Adrenal gland (tissue), 9 donors: ENCODE measurements at regions not wholly inside any gene's neighbourhood (a gene's known extent, or its start where the extent isn't known, plus 50 kb on each side); places are given as distances from the start of the nearest gene placed in this dataset.

Experiments
- DNase-seq, 7 donors: peaks; one replicate each; pipeline ENCODE4 v3.0.0-alpha.2; 2019 to 2020
- H3K27ac ChIP-seq, 5 donors: fragments of 200-600 bp; sonication (generic) in 4 of 5; 1 replicate in 3 of 5; 2 replicates in 2 of 5; pipeline versions ENCODE4 v1.5.1 to v1.8.0; 2016 to 2020; ENCODE audit warnings: mild to moderate bottlenecking in 1 of 5
- H3K27me3 ChIP-seq: fragments of 200-600 bp; 2 replicates; pipeline ENCODE4 v1.8.0; 2021
- H3K36me3 ChIP-seq, 2 donors: fragments of 200-600 bp; replicated peaks in 1 of 2; 1 replicate in 1 of 2; 2 replicates in 1 of 2; pipeline versions ENCODE4 v1.5.1 to v1.8.0; 2018 to 2022
- H3K4me1 ChIP-seq, 2 donors: fragments of 200-600 bp; replicated peaks in 1 of 2; 1 replicate in 1 of 2; 2 replicates in 1 of 2; pipeline versions ENCODE4 v1.5.1 to v1.8.0; 2018 to 2021
- H3K4me3 ChIP-seq, 4 donors: fragments of 200-600 bp; sonication (generic) in 3 of 4; one replicate each; pipeline ENCODE4 v1.5.1; 2016 to 2018
- H3K9me3 ChIP-seq, 3 donors: fragments of 200-600 bp; sonication (generic) in 1 of 3; replicated peaks in 1 of 3; 1 replicate in 2 of 3; 2 replicates in 1 of 3; pipeline versions ENCODE4 v1.5.1 to v1.8.0; 2016 to 2021
- POLR2A ChIP-seq, 2 donors: fragments of 450-650 bp; IDR thresholded peaks; one replicate each; pipeline ENCODE4 v1.6.1; 2017; ENCODE audit warnings: antibody characterized with exemption in 2 of 2, mild to moderate bottlenecking in 2 of 2, moderate library complexity in 1 of 2
- WGBS, 4 donors: extraction: QIAGEN DNeasy Blood & Tissue Kit in 2 of 4; methylation state at CpG; one replicate each; pipeline versions ENCODE4 v1.1.5 to v1.1.7; 2013 to 2017; 5-methylcytosine and 5-hydroxymethylcytosine counted together
- intact Hi-C, 2 donors: fragments of 100-400 bp; cut with DNase I; formaldehyde crosslinking; loops; one replicate each; pipeline versions ENCODE4 v1.14.1 to v1.15.0; 2022 to 2023
- TF ChIP-seq, protein P1 (sequence below), 6 experiments: fragments of 450-650 bp in 4 of 6; fragments of 200-600 bp in 2 of 6; sonication (generic) in 1 of 6; IDR thresholded peaks; 1 replicate in 5 of 6; 2 replicates in 1 of 6; pipeline versions ENCODE4 v1.5.1 to v1.8.0; 2016 to 2021; ENCODE audit warnings: antibody characterized with exemption in 6 of 6, mild to moderate bottlenecking in 2 of 6, moderate library complexity in 1 of 6
- donor health status: healthy with polysubstance abuse.
- donor health status: Bipolar disorder and iron deficiency.
- donor health status: DM: yes; HTN: yes; CAD: no.
- donor health status: DM: no; HTN: no; CAD: no.
- donor health status: DM: no; HTN: no; CAD: no.

DNA sequence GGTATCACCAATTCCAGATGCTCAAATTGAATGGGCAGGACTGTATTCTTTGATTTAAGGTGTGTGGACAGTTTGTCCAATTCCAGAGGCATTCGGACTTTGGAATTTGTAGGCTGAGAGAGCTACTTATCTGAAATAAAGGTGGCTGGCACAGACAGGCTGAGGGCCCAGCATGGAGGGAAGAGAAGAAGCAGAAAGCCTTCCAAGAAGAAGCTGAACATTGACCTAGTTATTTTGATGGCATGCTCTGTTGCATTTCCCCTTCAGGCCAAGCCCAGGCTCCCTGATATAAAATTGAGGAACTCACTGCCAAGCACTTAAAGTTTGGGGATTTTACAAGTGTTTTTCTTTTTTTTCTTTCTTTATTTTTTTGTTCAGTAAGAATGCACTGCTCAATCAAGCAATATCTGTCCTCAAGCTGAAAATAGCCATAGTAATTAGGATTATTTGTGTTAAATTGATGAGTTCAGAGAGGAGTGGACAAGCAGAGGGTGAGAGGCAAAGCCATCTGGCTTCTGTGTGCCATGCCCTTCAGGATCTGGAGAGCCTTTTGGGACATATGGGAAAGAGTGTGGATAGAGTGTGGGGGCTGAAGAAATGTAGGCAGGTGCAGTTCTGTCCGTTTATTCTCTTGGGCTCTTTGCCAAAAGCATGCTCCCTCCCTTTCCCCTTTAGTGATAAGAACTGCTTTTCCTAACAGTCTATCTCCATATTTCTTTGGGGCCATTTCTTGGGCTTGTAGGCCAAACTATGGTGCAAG is 148.9 kb downstream of the OXSM start:
- TF ChIP-seq POLR2A (IDR thresholded peaks at IDR 0.05), result no peak
- TF ChIP-seq, protein P1, sequence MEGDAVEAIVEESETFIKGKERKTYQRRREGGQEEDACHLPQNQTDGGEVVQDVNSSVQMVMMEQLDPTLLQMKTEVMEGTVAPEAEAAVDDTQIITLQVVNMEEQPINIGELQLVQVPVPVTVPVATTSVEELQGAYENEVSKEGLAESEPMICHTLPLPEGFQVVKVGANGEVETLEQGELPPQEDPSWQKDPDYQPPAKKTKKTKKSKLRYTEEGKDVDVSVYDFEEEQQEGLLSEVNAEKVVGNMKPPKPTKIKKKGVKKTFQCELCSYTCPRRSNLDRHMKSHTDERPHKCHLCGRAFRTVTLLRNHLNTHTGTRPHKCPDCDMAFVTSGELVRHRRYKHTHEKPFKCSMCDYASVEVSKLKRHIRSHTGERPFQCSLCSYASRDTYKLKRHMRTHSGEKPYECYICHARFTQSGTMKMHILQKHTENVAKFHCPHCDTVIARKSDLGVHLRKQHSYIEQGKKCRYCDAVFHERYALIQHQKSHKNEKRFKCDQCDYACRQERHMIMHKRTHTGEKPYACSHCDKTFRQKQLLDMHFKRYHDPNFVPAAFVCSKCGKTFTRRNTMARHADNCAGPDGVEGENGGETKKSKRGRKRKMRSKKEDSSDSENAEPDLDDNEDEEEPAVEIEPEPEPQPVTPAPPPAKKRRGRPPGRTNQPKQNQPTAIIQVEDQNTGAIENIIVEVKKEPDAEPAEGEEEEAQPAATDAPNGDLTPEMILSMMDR (IDR thresholded peaks at IDR 0.05), result no peak

GRCh38 chr3:25940935-25941334 is 151.0 kb downstream of the OXSM start:
- TF ChIP-seq POLR2A (IDR thresholded peaks at IDR 0.05), result no peak
- TF ChIP-seq, protein P1 (IDR thresholded peaks at IDR 0.05), result no peak
- intact Hi-C loops, result no loop called here
- Histone ChIP-seq H3K27ac (no peak overlapping the region), H3K36me3 (no peaks in the 10 kb centered on the region), H3K27me3 (no peaks in the 10 kb centered on the region), H3K4me1 (no peaks in the 10 kb centered on the region), H3K4me3 (no peak overlapping the region), H3K9me3 (no peaks in the 10 kb centered on the region)
- WGBS, 4 donors, result 68 to 81% (median 78%) methylated on average over 2 of the region's 2 CpGs
- no peak for DNase-seq

More for the DNA sequence above, 148.9 kb downstream of the OXSM start:
- Histone ChIP-seq H3K4me3 (no peak overlapping the region), H3K27ac (no peak overlapping the region), H3K4me1 (no peaks in the 10 kb centered on the region), H3K36me3 (no peaks in the 10 kb centered on the region), H3K27me3 (no peaks in the 10 kb centered on the region), H3K9me3 (no peaks in the 10 kb centered on the region)
- intact Hi-C loops, result no loop called here
- 29 to 39% (median 37%) methylated on average over 2 of the region's 2 CpGs for WGBS, 4 donors
- no peak for DNase-seq

GRCh38 chr3:25944329-25944728 is 154.4 kb downstream of the OXSM start:
- Histone ChIP-seq H3K9me3 (no peaks in the 10 kb centered on the region), H3K4me3 (no peak overlapping the region), H3K27ac (no peak overlapping the region), H3K4me1 (no peaks in the 10 kb centered on the region), H3K27me3 (no peaks in the 10 kb centered on the region), H3K36me3 (no peaks in the 10 kb centered on the region)
- WGBS, 4 donors, result 81 to 87% (median 86%) methylated on average over 5 of the region's 5 CpGs
- TF ChIP-seq POLR2A (IDR thresholded peaks at IDR 0.05), result no peak
- TF ChIP-seq, protein P1 (IDR thresholded peaks at IDR 0.05), result no peak
- DNase-seq, result no peak
- intact Hi-C loops, result no loop called here

DNA sequence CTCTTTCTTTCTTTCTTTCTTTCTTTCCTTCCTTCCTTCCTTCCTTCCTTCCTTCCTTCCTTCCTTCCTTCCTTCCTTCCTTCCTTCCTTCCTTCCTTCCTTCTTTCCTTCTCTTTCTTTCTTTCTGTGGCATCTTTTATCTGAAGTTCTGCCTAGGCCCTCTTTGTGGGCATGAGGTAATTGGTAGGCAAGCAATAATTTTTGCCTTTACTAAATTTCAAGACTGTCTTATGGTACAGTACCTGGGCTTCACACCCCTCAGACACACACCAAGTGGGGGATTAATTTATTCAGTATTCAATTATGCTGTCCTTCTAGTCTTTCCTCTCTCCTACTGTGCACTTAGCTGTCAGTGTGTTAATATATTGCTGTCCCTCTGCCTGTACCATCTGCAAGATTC is 155.5 kb downstream of the OXSM start:
- no peaks in the 10 kb centered on the region for H3K9me3 ChIP-seq
- TF ChIP-seq, protein P1 (IDR thresholded peaks at IDR 0.05), result no peak
- TF ChIP-seq POLR2A (IDR thresholded peaks at IDR 0.05), result no peak
- no peak overlapping the region for H3K4me3 ChIP-seq
- H3K27me3 ChIP-seq, result no peaks in the 10 kb centered on the region
- no peak for DNase-seq
- no peak overlapping the region for H3K27ac ChIP-seq
- intact Hi-C loops, result no loop called here
- H3K36me3 ChIP-seq, result no peaks in the 10 kb centered on the region
- H3K4me1 ChIP-seq, result no peaks in the 10 kb centered on the region
